ENCODE measurements at regions not wholly inside any gene's neighbourhood (a gene's known extent, or its start where the extent isn't known, plus 50 kb on each side); places are given as distances from the start of the nearest gene placed in this dataset.
"Not testable (repeated sequence)": the region's sequence is repeated elsewhere in the genome, so short reads cannot be mapped to it uniquely, and the experiment has no call there.

DNA sequence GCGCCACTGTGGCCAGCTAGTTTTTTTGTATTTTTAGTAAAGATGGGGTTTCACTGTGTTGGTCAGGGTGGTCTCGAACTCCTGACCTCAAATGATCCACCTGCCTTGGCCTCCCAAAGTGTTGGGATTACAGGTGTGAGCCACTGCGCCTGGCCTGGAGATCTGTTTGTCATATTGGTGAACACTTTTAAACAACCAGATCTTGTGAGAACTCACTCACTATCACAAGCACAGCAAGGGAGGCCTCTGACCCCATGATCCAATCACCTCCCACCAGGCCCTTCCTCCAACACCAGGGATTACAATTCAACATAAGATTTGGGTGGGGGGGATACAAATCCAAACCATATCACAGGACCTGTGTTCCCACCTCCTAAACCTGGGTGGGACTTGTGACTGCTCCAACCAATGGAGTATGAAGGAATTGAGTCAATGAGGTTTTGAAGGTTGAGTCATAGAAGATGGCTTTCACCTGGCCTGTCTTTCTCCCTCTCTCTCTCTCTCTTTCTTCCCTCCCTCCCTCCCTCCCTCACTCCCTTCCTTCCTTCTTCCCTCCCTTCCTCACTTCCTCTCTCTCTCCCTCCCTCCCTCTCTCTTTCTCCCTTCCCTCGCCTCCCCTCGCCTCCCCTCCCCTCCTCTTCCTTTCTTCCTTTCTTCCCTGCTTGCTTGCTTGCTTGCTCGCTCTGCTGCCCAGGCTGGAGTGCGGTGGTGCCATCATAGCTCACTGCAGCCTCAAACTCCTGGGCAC lies 50.1 kb upstream of the ADGRL1 start:
- H3K4me1 ChIP-seq (ENCODE audit: control insufficient read depth, insufficient read depth, low read length, poor library complexity, severe bottlenecking); H3K27ac ChIP-seq (ENCODE audit: low read depth, low read length, severe bottlenecking); H3K4me3 ChIP-seq (ENCODE audit: extremely low read depth, insufficient read depth, low read length, poor library complexity, severe bottlenecking); H3K36me3 ChIP-seq (ENCODE audit: control insufficient read depth, insufficient read depth, low read length); H3K9me3 ChIP-seq (ENCODE audit: control insufficient read depth, low read length): not testable (repeated sequence)
- WGBS, 2 experiments (ENCODE audit: insufficient coverage in 2 of 2) = 66 to 82% methylated on average over 5 to 6 of the region's 7 CpGs
